OCI-LY3 (cell line): ENCODE measurements at regions not wholly inside any gene's neighbourhood (a gene's known extent, or its start where the extent isn't known, plus 50 kb on each side); places are given as distances from the start of the nearest gene placed in this dataset.

Experiments used
- EZH2phosphoT487 ChIP-seq: fragments of 200-600 bp; shearing (Covaris generic); IDR thresholded peaks from 2 replicates; pipeline ENCODE4 v1.6.1; 2018; ENCODE audit warnings: antibody characterized with exemption, mixed run types, low read depth
- TF ChIP-seq, protein P1 (sequence below): fragments of 200-600, 300-600 bp; sonication (generic); IDR thresholded peaks from 2 replicates; pipeline ENCODE4 v1.5.1; 2014; ENCODE audit warnings: antibody characterized with exemption, low read length, low read depth

DNA sequence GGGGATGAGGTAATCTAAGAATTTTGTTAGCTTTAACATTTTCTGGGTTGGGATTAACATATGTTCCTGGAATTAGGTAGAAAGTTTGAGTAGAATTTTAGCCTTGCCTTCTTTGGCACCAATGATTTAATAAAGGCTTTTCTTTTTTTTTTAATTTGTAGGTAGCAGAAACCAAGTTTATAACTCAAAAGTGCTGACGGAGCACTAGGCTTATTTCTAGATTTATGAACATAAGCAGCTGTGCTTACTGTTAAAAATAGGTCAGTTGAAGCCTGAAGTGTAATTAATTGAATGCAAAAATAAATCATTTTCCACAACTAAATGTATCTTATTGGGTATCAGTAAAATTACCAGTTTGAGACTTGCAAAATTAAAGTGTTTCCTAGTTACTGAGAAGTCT, 62.4 kb downstream of the TAF11L14 start:
- TF ChIP-seq, protein P1, sequence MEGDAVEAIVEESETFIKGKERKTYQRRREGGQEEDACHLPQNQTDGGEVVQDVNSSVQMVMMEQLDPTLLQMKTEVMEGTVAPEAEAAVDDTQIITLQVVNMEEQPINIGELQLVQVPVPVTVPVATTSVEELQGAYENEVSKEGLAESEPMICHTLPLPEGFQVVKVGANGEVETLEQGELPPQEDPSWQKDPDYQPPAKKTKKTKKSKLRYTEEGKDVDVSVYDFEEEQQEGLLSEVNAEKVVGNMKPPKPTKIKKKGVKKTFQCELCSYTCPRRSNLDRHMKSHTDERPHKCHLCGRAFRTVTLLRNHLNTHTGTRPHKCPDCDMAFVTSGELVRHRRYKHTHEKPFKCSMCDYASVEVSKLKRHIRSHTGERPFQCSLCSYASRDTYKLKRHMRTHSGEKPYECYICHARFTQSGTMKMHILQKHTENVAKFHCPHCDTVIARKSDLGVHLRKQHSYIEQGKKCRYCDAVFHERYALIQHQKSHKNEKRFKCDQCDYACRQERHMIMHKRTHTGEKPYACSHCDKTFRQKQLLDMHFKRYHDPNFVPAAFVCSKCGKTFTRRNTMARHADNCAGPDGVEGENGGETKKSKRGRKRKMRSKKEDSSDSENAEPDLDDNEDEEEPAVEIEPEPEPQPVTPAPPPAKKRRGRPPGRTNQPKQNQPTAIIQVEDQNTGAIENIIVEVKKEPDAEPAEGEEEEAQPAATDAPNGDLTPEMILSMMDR = no peak
- no peak for TF ChIP-seq EZH2phosphoT487
